Erythroblast (primary cell): ENCODE measurements at regions not wholly inside any gene's neighbourhood (a gene's known extent, or its start where the extent isn't known, plus 50 kb on each side); places are given as distances from the start of the nearest gene placed in this dataset.

Experiments used
- GATA1 ChIP-seq: IDR thresholded peaks from 2 replicates; pipeline ENCODE4 v1.6.1; 2011; ENCODE audit warnings: low read depth, mild to moderate bottlenecking, control low read depth, low read length, moderate library complexity
- POLR2A ChIP-seq: IDR thresholded peaks from 2 replicates; pipeline ENCODE4 v1.6.1; 2011; ENCODE audit warnings: mild to moderate bottlenecking, low read length

DNA sequence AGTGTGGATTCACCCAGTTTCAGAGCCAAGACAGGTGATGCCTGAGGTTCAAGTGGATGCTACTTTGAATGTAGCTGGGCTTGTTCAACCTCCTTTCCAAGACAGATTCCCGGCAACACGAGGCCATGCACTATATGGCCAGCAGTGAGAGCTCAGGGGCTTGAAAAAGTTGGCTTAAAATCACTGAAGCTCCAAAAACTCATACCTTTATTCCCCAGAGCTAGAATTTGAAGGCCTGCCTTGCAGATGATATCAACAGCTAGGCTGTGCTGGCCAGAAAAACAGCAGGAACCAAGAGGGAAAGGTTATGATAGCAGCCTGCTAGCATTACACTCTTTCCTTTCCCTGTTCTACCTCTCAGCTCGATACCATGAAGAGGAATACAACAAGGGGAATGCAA is 120.2 kb upstream of the DAB2 start:
- TF ChIP-seq POLR2A, result no peak
- no peak for TF ChIP-seq GATA1
